Endothelial cell of umbilical vein (primary cell): ENCODE measurements at regions not wholly inside any gene's neighbourhood (a gene's known extent, or its start where the extent isn't known, plus 50 kb on each side); places are given as distances from the start of the nearest gene placed in this dataset.

Experiments used
- BruUV-seq: library from RNA; stranded (reverse); fragments of 400-500 nt; replicated peaks from 2 replicates; lab custom pipeline; 2021; lab: Mats Ljungman, UMichigan
- CTCF ChIA-PET: fragments of 300-600, 350-600 bp; sonication (Branson Sonifier 250); formaldehyde crosslinking; loops from one replicate; lab custom pipeline; 2021; ENCODE audit warnings: antibody characterized with exemption, inconsistent platforms; lab: Charles Lee
- POLR2A ChIA-PET: fragments of 300-600, 350-600 bp; sonication (Branson Sonifier 250); formaldehyde crosslinking; loops from one replicate; lab custom pipeline; 2021; ENCODE audit warnings: antibody characterized with exemption, inconsistent platforms; lab: Charles Lee
- DNase-seq: peaks from one replicate; pipeline ENCODE4 v3.0.0-alpha.2; 2011; ENCODE audit warnings: low read depth, low spot score
- FAIRE-seq: peaks from 2 replicates; lab custom pipeline; 2011; peaks lifted over from hg19 to GRCh38; lab: Jason Lieb, UNC
- H2AFZ ChIP-seq: 2 replicates; pipeline ENCODE4 v1.6.0; 2012; ENCODE audit warnings: low read depth, low read length, control low read depth, inconsistent platforms
- H3K27ac ChIP-seq: 2 replicates; pipeline ENCODE4 v1.5.1; 2011; ENCODE audit warnings: low read depth, mild to moderate bottlenecking, control low read depth, low read length, moderate library complexity; ENCODE audit not compliant: insufficient read depth
- H3K27me3 ChIP-seq, 2 experiments: 2 replicates each; pipeline versions ENCODE4 v1.6.0 to v1.6.1; 2011; ENCODE audit warnings: low read length in 2 of 2, mixed read lengths in 1 of 2; ENCODE audit not compliant: control insufficient read depth in 2 of 2, insufficient read depth in 2 of 2
- H3K36me3 ChIP-seq, 2 experiments: 2 replicates in 1 of 2; 3 replicates in 1 of 2; pipeline ENCODE4 v1.5.1; 2011; ENCODE audit warnings: low read length in 2 of 2, mild to moderate bottlenecking in 1 of 2, moderate library complexity in 1 of 2; ENCODE audit not compliant: control insufficient read depth in 2 of 2, insufficient read depth in 2 of 2; ENCODE audit errors: extremely low read depth in 1 of 2
- H3K4me1 ChIP-seq: 3 replicates; pipeline ENCODE4 v1.5.1; 2011; ENCODE audit warnings: mild to moderate bottlenecking, low read length; ENCODE audit not compliant: control insufficient read depth, insufficient read depth; ENCODE audit errors: extremely low read depth
- H3K4me2 ChIP-seq: 2 replicates; pipeline ENCODE4 v1.6.1; 2011; ENCODE audit warnings: low read length, control low read depth, mixed read lengths; ENCODE audit not compliant: insufficient read depth
- H3K4me3 ChIP-seq, 3 experiments: fragments of 200-600 bp in 1 of 3; sonication (generic), shearing (Covaris generic) in 1 of 3; replicated peaks in 1 of 3; 2 replicates each; pipeline ENCODE4 v1.5.1; 2011 to 2016; ENCODE audit warnings: control low read depth in 3 of 3, low read length in 3 of 3, mild to moderate bottlenecking in 2 of 3, inconsistent platforms in 1 of 3, low read depth in 1 of 3, moderate library complexity in 1 of 3; ENCODE audit not compliant: insufficient read depth in 1 of 3
- H3K79me2 ChIP-seq: 2 replicates; pipeline ENCODE4 v1.6.0; 2012; ENCODE audit warnings: low read length, inconsistent platforms; ENCODE audit not compliant: control insufficient read depth, insufficient read depth
- H3K9ac ChIP-seq: replicated peaks from 2 replicates; pipeline ENCODE3; 2011; ENCODE audit warnings: low read length, control low read depth; ENCODE audit not compliant: insufficient read depth; ENCODE audit errors: extremely low read depth
- H3K9me1 ChIP-seq: replicated peaks from 3 replicates; pipeline ENCODE4 v1.6.0; 2011; ENCODE audit warnings: mild to moderate bottlenecking, low read length; ENCODE audit not compliant: control insufficient read depth, insufficient read depth; ENCODE audit errors: extremely low read depth
- H3K9me3 ChIP-seq: replicated peaks from 2 replicates; pipeline ENCODE4 v1.5.1; 2012; ENCODE audit warnings: low read length, inconsistent platforms; ENCODE audit not compliant: control insufficient read depth, insufficient read depth
- H4K20me1 ChIP-seq: replicated peaks from 2 replicates; pipeline ENCODE3; 2011; ENCODE audit warnings: mild to moderate bottlenecking, low read length; ENCODE audit not compliant: control insufficient read depth, insufficient read depth; ENCODE audit errors: extremely low read depth
- EZH2 ChIP-seq: IDR thresholded peaks from 2 replicates; pipeline ENCODE4 v1.6.1; 2012; ENCODE audit warnings: borderline replicate concordance, low read depth, mild to moderate bottlenecking, moderate library complexity, low read length, inconsistent platforms; ENCODE audit not compliant: severe bottlenecking
- FOS ChIP-seq: IDR thresholded peaks from 2 replicates; pipeline ENCODE4 v1.6.1; 2011; ENCODE audit warnings: mild to moderate bottlenecking, low read length, moderate library complexity, borderline replicate concordance; ENCODE audit not compliant: insufficient read depth
- GATA2 ChIP-seq: IDR thresholded peaks from 2 replicates; pipeline ENCODE4 v1.7.0; 2011; ENCODE audit warnings: low read depth, mild to moderate bottlenecking, moderate library complexity, mixed read lengths, low read length; ENCODE audit not compliant: insufficient read length, insufficient read depth
- JUN ChIP-seq: IDR thresholded peaks from 2 replicates; pipeline ENCODE4 v1.6.1; 2011; ENCODE audit warnings: borderline replicate concordance, low read depth; ENCODE audit not compliant: insufficient read length, insufficient read depth
- MYC ChIP-seq: IDR thresholded peaks from one replicate; pipeline ENCODE4 v1.6.1; 2011; ENCODE audit warnings: mild to moderate bottlenecking, low read depth, low read length
- POLR2A ChIP-seq: IDR thresholded peaks from 2 replicates; pipeline ENCODE4 v1.6.1; 2012; ENCODE audit warnings: low read depth, mild to moderate bottlenecking, control low read depth, low read length
- dilution Hi-C: fragments of 300-500 bp; cut with MboI; formaldehyde crosslinking; loops from one replicate; pipeline ENCODE4 v1.15.0; 2019; ENCODE audit warnings: low sequenced_read_pairs; ENCODE audit not compliant: extremely low pct_ligation_motif_present
- intact Hi-C: fragments of 100-400 bp; cut with micrococcal nuclease; formaldehyde crosslinking; loops from one replicate; pipeline ENCODE4 v1.10.0; 2022
- TF ChIP-seq, protein P1 (sequence below), 2 donors: IDR thresholded peaks; 1 replicate in 1 of 2; 2 replicates in 1 of 2; pipeline ENCODE4 v1.5.1; 2011; ENCODE audit warnings: low read length in 2 of 2, mild to moderate bottlenecking in 2 of 2, moderate library complexity in 2 of 2, control low read depth in 1 of 2, inconsistent platforms in 1 of 2, low read depth in 1 of 2; ENCODE audit not compliant: insufficient read depth in 1 of 2; ENCODE audit errors: extremely low read depth in 1 of 2
- TF ChIP-seq, protein P2 (sequence below): IDR thresholded peaks from 2 replicates; pipeline ENCODE4 v1.6.1; 2011; ENCODE audit not compliant: insufficient read depth, insufficient read length

DNA sequence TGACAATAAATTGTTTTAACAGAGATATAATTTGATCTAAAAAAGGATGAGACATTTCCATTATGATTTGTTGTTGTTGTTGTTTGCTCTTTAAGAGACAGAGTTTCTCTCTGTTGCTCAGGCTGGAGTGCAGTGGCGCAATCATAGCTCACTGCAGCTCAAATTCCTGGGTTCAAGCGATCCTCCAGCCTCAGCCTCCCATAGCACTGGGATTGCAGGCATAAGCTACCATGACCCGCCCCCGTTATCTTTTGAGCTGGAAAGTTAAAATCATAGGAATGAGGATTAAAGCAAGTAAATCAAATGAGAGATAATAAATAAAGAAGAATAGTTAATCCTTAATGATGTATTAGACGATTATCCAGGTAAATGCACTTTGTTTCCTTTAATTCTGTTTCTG lies 224.4 kb upstream of the SMIM31 start:
- BruUV-seq: no TSS peak
- no peaks in the 10 kb centered on the region for H3K36me3 ChIP-seq
- dilution Hi-C loops: no loop called here
- no peak overlapping the region for H3K27ac ChIP-seq
- no peak overlapping the region for H3K4me2 ChIP-seq
- DNase-seq (no peak), FAIRE-seq (no peak)
- ChIA-PET POLR2A (no interaction called here), CTCF (no interaction called here)
- no peak for TF ChIP-seq POLR2A
- no peak for TF ChIP-seq EZH2
- TF ChIP-seq, protein P1, sequence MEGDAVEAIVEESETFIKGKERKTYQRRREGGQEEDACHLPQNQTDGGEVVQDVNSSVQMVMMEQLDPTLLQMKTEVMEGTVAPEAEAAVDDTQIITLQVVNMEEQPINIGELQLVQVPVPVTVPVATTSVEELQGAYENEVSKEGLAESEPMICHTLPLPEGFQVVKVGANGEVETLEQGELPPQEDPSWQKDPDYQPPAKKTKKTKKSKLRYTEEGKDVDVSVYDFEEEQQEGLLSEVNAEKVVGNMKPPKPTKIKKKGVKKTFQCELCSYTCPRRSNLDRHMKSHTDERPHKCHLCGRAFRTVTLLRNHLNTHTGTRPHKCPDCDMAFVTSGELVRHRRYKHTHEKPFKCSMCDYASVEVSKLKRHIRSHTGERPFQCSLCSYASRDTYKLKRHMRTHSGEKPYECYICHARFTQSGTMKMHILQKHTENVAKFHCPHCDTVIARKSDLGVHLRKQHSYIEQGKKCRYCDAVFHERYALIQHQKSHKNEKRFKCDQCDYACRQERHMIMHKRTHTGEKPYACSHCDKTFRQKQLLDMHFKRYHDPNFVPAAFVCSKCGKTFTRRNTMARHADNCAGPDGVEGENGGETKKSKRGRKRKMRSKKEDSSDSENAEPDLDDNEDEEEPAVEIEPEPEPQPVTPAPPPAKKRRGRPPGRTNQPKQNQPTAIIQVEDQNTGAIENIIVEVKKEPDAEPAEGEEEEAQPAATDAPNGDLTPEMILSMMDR (IDR thresholded peaks at IDR 0.05; ENCODE audit: extremely low read depth in 1 of 2, insufficient read depth in 1 of 2, low read depth in 1 of 2, low read length in 2 of 2): no peak
- TF ChIP-seq GATA2: no peak
- no peak for TF ChIP-seq MYC
- TF ChIP-seq, protein P2, sequence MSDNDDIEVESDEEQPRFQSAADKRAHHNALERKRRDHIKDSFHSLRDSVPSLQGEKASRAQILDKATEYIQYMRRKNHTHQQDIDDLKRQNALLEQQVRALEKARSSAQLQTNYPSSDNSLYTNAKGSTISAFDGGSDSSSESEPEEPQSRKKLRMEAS: no peak
- no peaks in the 10 kb centered on the region for H4K20me1 ChIP-seq
- intact Hi-C loops: no loop called here
- H3K27me3 ChIP-seq: no peaks in the 10 kb centered on the region
- no peaks in the 10 kb centered on the region for H3K4me1 ChIP-seq
- H3K4me3 ChIP-seq: no peak overlapping the region
- no peaks in the 10 kb centered on the region for H3K79me2 ChIP-seq
- no peaks in the 10 kb centered on the region for H3K9me1 ChIP-seq
- no peak overlapping the region for H3K9ac ChIP-seq
- peaks cover 2% of the 10 kb centered on the region for H3K9me3 ChIP-seq
- H2AFZ ChIP-seq: no peak overlapping the region

DNA sequence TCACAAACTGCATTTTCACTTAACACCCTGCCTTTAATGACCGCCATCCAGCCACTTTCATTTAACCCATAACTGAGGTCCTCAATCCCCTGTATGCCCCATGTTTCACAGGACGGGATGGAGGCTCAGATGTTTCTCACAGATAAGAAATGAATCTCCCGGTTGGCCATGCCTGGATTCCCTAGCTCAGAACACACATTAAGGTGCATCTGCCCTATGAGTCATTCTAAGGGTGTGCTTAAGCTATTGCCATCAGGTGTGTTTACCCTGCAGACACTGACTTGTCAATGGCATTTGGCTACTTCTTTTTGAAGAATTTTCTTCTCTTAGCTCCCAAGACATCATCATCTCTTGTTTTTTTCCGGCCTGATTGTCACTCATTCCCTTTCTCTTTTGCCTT lies 222.6 kb upstream of the SMIM31 start:
- Histone ChIP-seq H3K27ac (no peak overlapping the region), H3K79me2 (no peaks in the 10 kb centered on the region), H3K4me1 (no peaks in the 10 kb centered on the region), H4K20me1 (no peaks in the 10 kb centered on the region), H3K9ac (no peak overlapping the region), H3K9me3 (no peaks in the 10 kb centered on the region), H3K36me3 (no peaks in the 10 kb centered on the region), H2AFZ (no peak overlapping the region), H3K27me3 (no peaks in the 10 kb centered on the region), H3K9me1 (no peaks in the 10 kb centered on the region), H3K4me2 (no peak overlapping the region), H3K4me3 (no peak overlapping the region)
- CTCF ChIA-PET: no interaction called here
- no peak for FAIRE-seq
- intact Hi-C loops (no loop called here), dilution Hi-C loops (no loop called here)
- no peak for DNase-seq
- TF ChIP-seq FOS: no peak
- TF ChIP-seq JUN: no peak
- TF ChIP-seq, protein P1 (IDR thresholded peaks at IDR 0.05; ENCODE audit: extremely low read depth in 1 of 2, insufficient read depth in 1 of 2, low read depth in 1 of 2, low read length in 2 of 2): no peak
- BruUV-seq: no TSS peak
- POLR2A ChIA-PET: no interaction called here
